HepG2 (cell line): ENCODE measurements at regions not wholly inside any gene's neighbourhood (a gene's known extent, or its start where the extent isn't known, plus 50 kb on each side); places are given as distances from the start of the nearest gene placed in this dataset.

Experiments used
- RFX1 ChIP-seq: fragments of 450-650 bp; IDR thresholded peaks from 2 replicates; pipeline ENCODE4 v1.6.1; 2017
- ZBTB7A ChIP-seq: sonication (generic); formaldehyde crosslinking; IDR thresholded peaks from 2 replicates; pipeline ENCODE4 v1.8.0; 2022; ENCODE audit warnings: mild to moderate bottlenecking, missing genetic modification reagents
- ZNF318 ChIP-seq: sonication (generic); formaldehyde crosslinking; IDR thresholded peaks from 2 replicates; pipeline ENCODE4 v1.4.0; 2020; ENCODE audit warnings: mild to moderate bottlenecking, missing genetic modification reagents

- no peak for TF ChIP-seq ZNF318
- TF ChIP-seq RFX1, result no peak
- TF ChIP-seq ZBTB7A, result no peak
Observed at GRCh38 chr6:134821397-134821796, 128.5 kb downstream of the ALDH8A1 start (continued).
